ENCODE measurements at regions not wholly inside any gene's neighbourhood (a gene's known extent, or its start where the extent isn't known, plus 50 kb on each side); places are given as distances from the start of the nearest gene placed in this dataset.

DNA sequence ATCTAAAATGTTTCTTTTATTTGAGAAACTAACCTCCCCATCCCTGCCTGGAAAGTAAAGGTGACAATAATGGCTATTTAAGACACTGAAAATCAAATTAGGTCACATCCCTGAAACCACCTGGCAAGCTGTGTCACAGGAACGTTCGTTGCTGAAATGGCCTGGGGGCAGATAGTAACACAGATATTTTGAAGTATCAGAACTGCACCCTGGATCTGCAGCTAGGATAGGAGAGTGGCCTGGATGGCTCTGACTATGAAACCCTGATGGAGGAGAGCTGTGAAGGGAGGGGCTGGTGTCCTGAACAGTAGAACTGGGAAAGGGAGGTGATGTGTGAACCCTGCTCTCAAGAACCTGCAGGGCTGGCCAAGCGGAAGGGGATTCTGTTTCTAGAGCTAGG is 648.3 kb upstream of the CFAP20DC start:
- Histone ChIP-seq H3K9ac (ENCODE audit: low read length) (no peak overlapping the region), H3K4me3 (ENCODE audit: low read depth, low read length) (no peak overlapping the region), H3K9me3 (ENCODE audit: control insufficient read depth, insufficient read depth, low read depth, low read length) (peaks cover 9% of the 10 kb centered on the region; the same call in 1 of the 2 replicates), H3K36me3 (ENCODE audit: control insufficient read depth, insufficient read depth, low read length) (no peaks in the 10 kb centered on the region), H3K27ac (ENCODE audit: low read depth, low read length) (no peak overlapping the region), H3K4me1 (ENCODE audit: control insufficient read depth, insufficient read depth, low read length) (no peaks in the 10 kb centered on the region), H3K27me3 (ENCODE audit: control insufficient read depth, insufficient read depth, low read length) (no peaks in the 10 kb centered on the region)

DNA sequence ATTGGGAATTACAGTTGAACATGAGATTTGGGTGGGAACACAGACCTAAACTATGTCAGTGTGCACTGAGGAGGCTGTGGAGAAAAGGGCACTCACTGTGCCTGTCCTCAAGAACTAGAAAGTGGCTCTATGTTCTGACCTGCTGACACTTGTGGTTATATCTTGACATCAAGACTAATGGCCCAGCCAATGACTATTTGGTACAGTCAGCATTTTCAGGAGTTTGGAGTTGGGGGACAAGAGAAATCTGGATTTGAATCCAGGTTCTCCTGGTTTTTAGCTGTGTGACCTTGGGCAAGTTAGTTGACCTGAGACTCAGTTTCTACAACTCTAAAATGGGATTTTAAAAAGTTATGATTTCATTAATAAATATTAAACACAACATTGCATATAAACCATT is 647.0 kb upstream of the CFAP20DC start:
- no peaks in the 10 kb centered on the region for H3K27me3 ChIP-seq (ENCODE audit: control insufficient read depth, insufficient read depth, low read length)
- H3K36me3 ChIP-seq (ENCODE audit: control insufficient read depth, insufficient read depth, low read length) = no peaks in the 10 kb centered on the region
- H3K9me3 ChIP-seq (ENCODE audit: control insufficient read depth, insufficient read depth, low read depth, low read length) = peaks cover 11% of the 10 kb centered on the region; the same call in 1 of the 2 replicates
- H3K4me3 ChIP-seq (ENCODE audit: low read depth, low read length) = no peak overlapping the region
- H3K4me1 ChIP-seq (ENCODE audit: control insufficient read depth, insufficient read depth, low read length) = no peaks in the 10 kb centered on the region
- H3K27ac ChIP-seq (ENCODE audit: low read depth, low read length) = no peak overlapping the region
- no peak overlapping the region for H3K9ac ChIP-seq (ENCODE audit: low read length)

DNA sequence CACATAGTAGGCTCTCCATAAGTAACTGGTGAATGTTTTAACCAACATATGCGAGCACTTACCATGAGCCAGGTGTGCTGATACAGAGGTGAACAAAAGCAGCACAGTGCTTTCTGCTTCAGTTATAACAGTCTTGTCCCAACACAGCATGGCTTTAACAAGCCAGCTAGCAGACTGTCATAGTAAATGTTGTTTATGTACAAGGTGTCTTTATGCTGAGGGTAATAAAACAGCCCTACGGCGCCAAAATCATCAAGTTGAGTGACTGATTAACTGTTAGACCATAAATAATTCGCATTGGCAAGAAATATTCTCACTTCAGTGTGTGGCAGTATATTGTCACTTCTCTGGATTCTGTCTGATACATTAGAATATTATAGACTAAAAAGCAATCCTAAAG is 646.0 kb upstream of the CFAP20DC start:
- H3K4me1 ChIP-seq (ENCODE audit: control insufficient read depth, insufficient read depth, low read length) = no peaks in the 10 kb centered on the region
- peaks cover 11% of the 10 kb centered on the region; the same call in 1 of the 2 replicates for H3K9me3 ChIP-seq (ENCODE audit: control insufficient read depth, insufficient read depth, low read depth, low read length)
- H3K9ac ChIP-seq (ENCODE audit: low read length) = no peak overlapping the region
- H3K27me3 ChIP-seq (ENCODE audit: control insufficient read depth, insufficient read depth, low read length) = no peaks in the 10 kb centered on the region
- H3K27ac ChIP-seq (ENCODE audit: low read depth, low read length) = no peak overlapping the region
- H3K36me3 ChIP-seq (ENCODE audit: control insufficient read depth, insufficient read depth, low read length) = no peaks in the 10 kb centered on the region
- H3K4me3 ChIP-seq (ENCODE audit: low read depth, low read length) = no peak overlapping the region

DNA sequence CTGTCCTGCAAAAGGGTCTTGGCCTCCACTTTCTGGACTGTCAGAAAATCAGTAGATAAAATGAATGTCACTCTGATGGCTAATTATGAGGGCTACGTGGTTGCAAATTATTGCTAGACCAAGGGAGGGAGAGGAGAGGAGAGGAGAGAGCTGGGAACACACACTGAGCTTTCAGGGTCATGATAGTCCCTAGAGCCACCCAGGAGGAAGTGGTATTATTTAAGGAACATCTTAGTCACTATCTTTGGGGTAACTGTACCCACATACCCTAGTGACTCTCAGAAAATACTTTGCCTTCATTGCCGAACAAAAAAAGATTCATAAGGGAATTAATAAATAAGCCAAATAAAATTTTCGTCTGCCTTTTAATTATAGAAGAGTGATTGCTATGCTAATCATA is 642.3 kb upstream of the CFAP20DC start:
- Histone ChIP-seq H3K27me3 (ENCODE audit: control insufficient read depth, insufficient read depth, low read length) (no peaks in the 10 kb centered on the region), H3K9me3 (ENCODE audit: control insufficient read depth, insufficient read depth, low read depth, low read length) (peaks cover 11% of the 10 kb centered on the region; the same call in 1 of the 2 replicates), H3K4me1 (ENCODE audit: control insufficient read depth, insufficient read depth, low read length) (no peaks in the 10 kb centered on the region), H3K27ac (ENCODE audit: low read depth, low read length) (no peak overlapping the region), H3K9ac (ENCODE audit: low read length) (no peak overlapping the region), H3K36me3 (ENCODE audit: control insufficient read depth, insufficient read depth, low read length) (no peaks in the 10 kb centered on the region), H3K4me3 (ENCODE audit: low read depth, low read length) (no peak overlapping the region)

GRCh38 chr3:59690886-59691285 is 641.1 kb upstream of the CFAP20DC start:
- Histone ChIP-seq H3K27me3 (ENCODE audit: control insufficient read depth, insufficient read depth, low read length) (no peaks in the 10 kb centered on the region), H3K36me3 (ENCODE audit: control insufficient read depth, insufficient read depth, low read length) (no peaks in the 10 kb centered on the region), H3K9ac (ENCODE audit: low read length) (no peak overlapping the region)

DNA sequence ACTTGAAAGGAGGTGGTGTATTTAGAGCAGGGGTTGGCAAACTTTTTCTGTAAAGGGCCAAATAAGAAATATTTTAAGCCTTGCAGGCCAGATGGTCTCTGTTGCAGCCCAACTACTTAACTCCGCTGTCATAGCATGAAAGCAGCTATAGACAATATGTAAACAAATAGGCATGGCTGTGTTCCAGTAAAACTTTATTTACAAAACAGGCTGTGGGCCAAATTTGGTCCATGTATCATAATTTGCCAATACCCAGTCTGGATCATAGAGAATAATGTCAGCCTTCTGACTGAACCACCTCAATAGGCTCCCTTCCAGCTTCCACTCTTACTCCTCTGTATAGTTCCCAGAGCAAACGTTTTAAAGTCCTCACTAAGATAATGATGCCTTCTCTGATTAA is 638.8 kb upstream of the CFAP20DC start:
- Histone ChIP-seq H3K4me3 (ENCODE audit: low read depth, low read length) (no peak overlapping the region), H3K4me1 (ENCODE audit: control insufficient read depth, insufficient read depth, low read length) (no peaks in the 10 kb centered on the region), H3K36me3 (ENCODE audit: control insufficient read depth, insufficient read depth, low read length) (no peaks in the 10 kb centered on the region), H3K27ac (ENCODE audit: low read depth, low read length) (no peak overlapping the region), H3K9ac (ENCODE audit: low read length) (no peak overlapping the region), H3K9me3 (ENCODE audit: control insufficient read depth, insufficient read depth, low read depth, low read length) (0 out of 2 replicates have a peak, but pooled peaks cover 3% of the 10 kb centered on the region), H3K27me3 (ENCODE audit: control insufficient read depth, insufficient read depth, low read length) (no peaks in the 10 kb centered on the region)

More at GRCh38 chr3:59690886-59691285, 641.1 kb upstream of the CFAP20DC start:
- Histone ChIP-seq H3K9me3 (ENCODE audit: control insufficient read depth, insufficient read depth, low read depth, low read length) (0 out of 2 replicates have a peak, but pooled peaks cover 3% of the 10 kb centered on the region), H3K4me3 (ENCODE audit: low read depth, low read length) (no peak overlapping the region), H3K27ac (ENCODE audit: low read depth, low read length) (no peak overlapping the region), H3K4me1 (ENCODE audit: control insufficient read depth, insufficient read depth, low read length) (no peaks in the 10 kb centered on the region)

DNA sequence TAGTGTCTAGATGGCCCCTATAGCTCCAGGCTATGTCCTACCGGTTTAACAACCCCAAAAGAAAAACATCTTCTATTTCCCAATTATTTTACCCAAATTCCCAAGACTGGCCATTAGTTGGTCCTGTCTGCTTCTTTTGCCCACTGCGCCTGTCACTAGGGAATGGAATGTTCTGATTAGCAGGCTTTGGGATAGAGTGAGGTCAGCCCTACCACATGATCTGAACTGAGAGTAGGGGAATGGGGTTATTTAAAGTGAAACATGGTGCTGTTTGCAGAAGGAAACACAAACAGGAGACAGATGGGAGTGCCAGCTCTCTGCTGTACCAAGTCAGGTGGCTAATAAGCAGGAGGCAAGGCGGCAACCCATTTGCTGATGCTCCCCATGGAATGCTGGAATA is 635.6 kb upstream of the CFAP20DC start:
- Histone ChIP-seq H3K27me3 (ENCODE audit: control insufficient read depth, insufficient read depth, low read length) (no peaks in the 10 kb centered on the region), H3K4me1 (ENCODE audit: control insufficient read depth, insufficient read depth, low read length) (no peaks in the 10 kb centered on the region), H3K4me3 (ENCODE audit: low read depth, low read length) (no peak overlapping the region), H3K36me3 (ENCODE audit: control insufficient read depth, insufficient read depth, low read length) (no peaks in the 10 kb centered on the region), H3K9me3 (ENCODE audit: control insufficient read depth, insufficient read depth, low read depth, low read length) (no peaks in the 10 kb centered on the region), H3K27ac (ENCODE audit: low read depth, low read length) (no peak overlapping the region), H3K9ac (ENCODE audit: low read length) (no peak overlapping the region)

DNA sequence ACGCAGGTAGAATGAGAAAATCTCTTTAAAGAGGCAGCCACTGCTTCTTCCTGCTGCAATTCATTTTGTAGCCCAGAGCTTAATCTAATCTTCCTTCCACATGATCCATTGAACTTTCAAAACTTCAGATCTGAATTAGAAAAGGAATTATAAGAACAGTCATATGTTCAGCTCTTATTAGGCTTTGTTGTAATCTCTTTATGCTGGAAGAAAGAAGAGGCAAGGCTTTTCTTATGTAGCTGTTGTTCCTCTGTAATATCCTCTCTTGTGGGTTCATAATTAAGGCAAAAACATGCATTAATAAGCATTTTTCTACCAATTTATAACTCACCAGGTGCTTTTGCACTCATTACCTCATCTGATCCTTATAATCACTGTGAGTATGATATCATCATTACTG is 634.9 kb upstream of the CFAP20DC start:
- H3K4me3 ChIP-seq (ENCODE audit: low read depth, low read length) = no peak overlapping the region
- no peak overlapping the region for H3K9ac ChIP-seq (ENCODE audit: low read length)
- H3K27ac ChIP-seq (ENCODE audit: low read depth, low read length) = no peak overlapping the region
- no peaks in the 10 kb centered on the region for H3K9me3 ChIP-seq (ENCODE audit: control insufficient read depth, insufficient read depth, low read depth, low read length)
- H3K27me3 ChIP-seq (ENCODE audit: control insufficient read depth, insufficient read depth, low read length) = no peaks in the 10 kb centered on the region
- no peaks in the 10 kb centered on the region for H3K36me3 ChIP-seq (ENCODE audit: control insufficient read depth, insufficient read depth, low read length)
- no peaks in the 10 kb centered on the region for H3K4me1 ChIP-seq (ENCODE audit: control insufficient read depth, insufficient read depth, low read length)

- no peak overlapping the region for H3K27ac ChIP-seq (ENCODE audit: low read depth, low read length)
- H3K36me3 ChIP-seq (ENCODE audit: control insufficient read depth, insufficient read depth, low read length) = no peaks in the 10 kb centered on the region
- no peaks in the 10 kb centered on the region for H3K9me3 ChIP-seq (ENCODE audit: control insufficient read depth, insufficient read depth, low read depth, low read length)
- no peak overlapping the region for H3K4me3 ChIP-seq (ENCODE audit: low read depth, low read length)
- H3K4me1 ChIP-seq (ENCODE audit: control insufficient read depth, insufficient read depth, low read length) = no peaks in the 10 kb centered on the region
- H3K27me3 ChIP-seq (ENCODE audit: control insufficient read depth, insufficient read depth, low read length) = no peaks in the 10 kb centered on the region
- H3K9ac ChIP-seq (ENCODE audit: low read length) = no peak overlapping the region
These were observed 631.1 kb upstream of the CFAP20DC start for GRCh38 chr3:59680919-59681318.

DNA sequence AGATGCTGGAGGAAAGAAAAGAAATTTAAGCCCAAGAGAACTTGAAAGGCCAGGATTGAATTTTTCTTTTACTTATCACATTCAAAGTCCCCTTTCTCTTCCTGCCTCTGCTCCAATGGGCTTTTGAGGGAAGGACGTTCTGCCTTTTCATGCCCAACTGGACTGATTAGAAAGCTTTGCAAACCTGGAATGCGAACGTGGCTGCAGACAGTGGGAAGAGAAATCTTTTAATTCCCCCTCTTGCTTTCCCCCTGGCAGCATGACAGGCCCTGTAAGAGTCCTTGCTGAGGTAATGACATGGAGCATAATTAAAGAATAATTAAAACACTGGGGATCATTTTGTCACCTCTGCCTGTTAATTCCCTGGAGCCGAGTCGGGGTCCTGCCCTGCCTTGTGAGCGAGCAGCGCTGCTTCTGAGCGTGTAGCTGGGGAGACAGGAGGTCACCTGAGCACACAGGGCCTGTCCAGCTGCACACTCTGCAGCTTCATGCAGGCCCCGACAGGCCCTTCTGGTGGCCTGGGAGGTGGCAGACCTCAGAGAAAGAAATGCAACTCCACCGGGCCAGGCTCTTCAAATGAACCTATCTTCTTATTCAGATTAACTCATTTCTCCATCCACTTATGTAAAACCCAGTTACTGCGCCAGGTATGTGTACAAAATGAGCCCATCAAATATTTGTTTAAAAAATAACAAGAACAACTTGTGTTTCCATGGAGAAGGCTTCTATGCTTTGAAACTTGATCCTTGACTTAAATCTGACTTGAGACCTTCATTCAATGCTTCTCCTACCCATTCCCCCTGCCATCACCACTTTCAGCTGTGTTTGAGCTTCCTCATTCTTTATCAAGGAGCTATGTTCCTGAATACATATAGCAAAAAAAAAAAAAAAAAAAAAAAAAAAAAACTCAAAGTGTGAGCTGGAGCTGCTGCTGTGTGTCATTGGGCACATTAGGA is 628.2 kb upstream of the CFAP20DC start:
- H3K9ac ChIP-seq (ENCODE audit: low read length) = no peak overlapping the region
- no peaks in the 10 kb centered on the region for H3K27me3 ChIP-seq (ENCODE audit: control insufficient read depth, insufficient read depth, low read length)
- H3K9me3 ChIP-seq (ENCODE audit: control insufficient read depth, insufficient read depth, low read depth, low read length) = no peaks in the 10 kb centered on the region
- no peak overlapping the region for H3K4me3 ChIP-seq (ENCODE audit: low read depth, low read length)
- H3K36me3 ChIP-seq (ENCODE audit: control insufficient read depth, insufficient read depth, low read length) = no peaks in the 10 kb centered on the region
- H3K4me1 ChIP-seq (ENCODE audit: control insufficient read depth, insufficient read depth, low read length) = no peaks in the 10 kb centered on the region
- no peak overlapping the region for H3K27ac ChIP-seq (ENCODE audit: low read depth, low read length)

- H3K9me3 ChIP-seq (ENCODE audit: control insufficient read depth, insufficient read depth, low read depth, low read length) = no peaks in the 10 kb centered on the region
These were observed 625.7 kb upstream of the CFAP20DC start for GRCh38 chr3:59675495-59675894.

More at GRCh38 chr3:59675495-59675894, 625.7 kb upstream of the CFAP20DC start:
- H3K4me3 ChIP-seq (ENCODE audit: low read depth, low read length) = no peak overlapping the region
- no peak overlapping the region for H3K27ac ChIP-seq (ENCODE audit: low read depth, low read length)
- no peak overlapping the region for H3K9ac ChIP-seq (ENCODE audit: low read length)
- no peaks in the 10 kb centered on the region for H3K36me3 ChIP-seq (ENCODE audit: control insufficient read depth, insufficient read depth, low read length)
- H3K4me1 ChIP-seq (ENCODE audit: control insufficient read depth, insufficient read depth, low read length) = no peaks in the 10 kb centered on the region
- H3K27me3 ChIP-seq (ENCODE audit: control insufficient read depth, insufficient read depth, low read length) = no peaks in the 10 kb centered on the region
